HG03342 (cell line): ENCODE measurements at regions not wholly inside any gene's neighbourhood (a gene's known extent, or its start where the extent isn't known, plus 50 kb on each side); places are given as distances from the start of the nearest gene placed in this dataset.
"Not testable (repeated sequence)": the region's sequence is repeated elsewhere in the genome, so short reads cannot be mapped to it uniquely, and the experiment has no call there.

ENCODE experiments used
- ATAC-seq: cut with Tn5 transposase; IDR thresholded peaks from one replicate; pipeline ENCODE4 v1.9.1; 2021; ENCODE audit warnings: mild to moderate bottlenecking, moderate library complexity; ENCODE audit not compliant: unreplicated experiment

- ATAC-seq = no peak
Observed at GRCh38 chr4:122973465-122973864, 51.1 kb upstream of the NUDT6 start.

GRCh38 chr4:122976111-122976510, 53.7 kb upstream of the NUDT6 start:
- ATAC-seq = no peak

GRCh38 chr4:122977103-122977502, 54.7 kb upstream of the NUDT6 start:
- ATAC-seq = no peak

- ATAC-seq = no peak
Observed at GRCh38 chr4:122978109-122978508, 55.7 kb upstream of the NUDT6 start.

GRCh38 chr4:122978789-122979188, 56.4 kb upstream of the NUDT6 start:
- ATAC-seq = no peak

GRCh38 chr4:122980860-122981259, 58.5 kb upstream of the NUDT6 start:
- no peak for ATAC-seq

GRCh38 chr4:122988696-122989095, 66.3 kb upstream of the NUDT6 start:
- no peak for ATAC-seq

GRCh38 chr4:122990891-122991290, 68.5 kb upstream of the NUDT6 start:
- ATAC-seq = no peak

- no peak for ATAC-seq
Observed at GRCh38 chr4:122992057-122992456, 69.7 kb upstream of the NUDT6 start.

- ATAC-seq = no peak
Observed at GRCh38 chr4:122992641-122993040, 70.2 kb upstream of the NUDT6 start.

GRCh38 chr4:122996350-122996749, 74.0 kb upstream of the NUDT6 start:
- no peak for ATAC-seq

GRCh38 chr4:122997463-122998101, 75.2 kb upstream of the NUDT6 start:
- no peak for ATAC-seq

GRCh38 chr4:123004079-123004478, 81.7 kb upstream of the NUDT6 start:
- not testable (repeated sequence) for ATAC-seq

- not testable (repeated sequence) for ATAC-seq
Observed at GRCh38 chr4:123005126-123005525, 82.7 kb upstream of the NUDT6 start.

- ATAC-seq = no peak
Observed at GRCh38 chr4:123007679-123008078, 85.3 kb upstream of the NUDT6 start.

GRCh38 chr4:123012416-123012815, 90.0 kb upstream of the NUDT6 start:
- ATAC-seq = not testable (repeated sequence)

GRCh38 chr4:123014038-123014437, 91.6 kb upstream of the NUDT6 start:
- ATAC-seq = no peak

- no peak for ATAC-seq
Observed at GRCh38 chr4:123017078-123017477, 94.7 kb upstream of the NUDT6 start.

GRCh38 chr4:123017636-123018395, 95.4 kb upstream of the NUDT6 start:
- no peak for ATAC-seq

GRCh38 chr4:123018396-123018775, 96.0 kb upstream of the NUDT6 start:
- no peak for ATAC-seq

- no peak for ATAC-seq
Observed at GRCh38 chr4:123020285-123020684, 97.9 kb upstream of the NUDT6 start.

- no peak for ATAC-seq
Observed at GRCh38 chr4:123023647-123024046, 101.2 kb upstream of the NUDT6 start.

- ATAC-seq = no peak
Observed at GRCh38 chr4:123024710-123025109, 102.3 kb upstream of the NUDT6 start.
